ENCODE measurements at regions not wholly inside any gene's neighbourhood (a gene's known extent, or its start where the extent isn't known, plus 50 kb on each side); places are given as distances from the start of the nearest gene placed in this dataset.

DNA sequence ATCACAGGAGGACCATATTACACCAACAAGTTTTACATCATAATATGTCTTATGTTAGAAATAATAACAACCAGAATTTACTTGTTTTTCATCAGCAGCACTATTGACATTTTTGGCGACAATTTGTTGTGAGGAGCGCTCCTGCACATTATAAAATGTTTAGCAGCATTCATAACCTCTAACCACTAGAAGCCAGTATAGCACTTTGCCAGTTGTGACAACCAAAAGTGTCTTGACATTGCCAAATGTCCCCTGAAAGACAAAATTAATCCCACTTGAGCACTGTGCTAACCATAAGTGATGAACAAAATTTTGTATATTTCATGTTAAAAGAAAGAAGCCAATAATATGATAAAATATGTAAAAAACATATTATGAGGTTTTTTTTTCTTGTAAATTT lies 356.9 kb upstream of the LMO3 start:
- TF ChIP-seq, protein P1, sequence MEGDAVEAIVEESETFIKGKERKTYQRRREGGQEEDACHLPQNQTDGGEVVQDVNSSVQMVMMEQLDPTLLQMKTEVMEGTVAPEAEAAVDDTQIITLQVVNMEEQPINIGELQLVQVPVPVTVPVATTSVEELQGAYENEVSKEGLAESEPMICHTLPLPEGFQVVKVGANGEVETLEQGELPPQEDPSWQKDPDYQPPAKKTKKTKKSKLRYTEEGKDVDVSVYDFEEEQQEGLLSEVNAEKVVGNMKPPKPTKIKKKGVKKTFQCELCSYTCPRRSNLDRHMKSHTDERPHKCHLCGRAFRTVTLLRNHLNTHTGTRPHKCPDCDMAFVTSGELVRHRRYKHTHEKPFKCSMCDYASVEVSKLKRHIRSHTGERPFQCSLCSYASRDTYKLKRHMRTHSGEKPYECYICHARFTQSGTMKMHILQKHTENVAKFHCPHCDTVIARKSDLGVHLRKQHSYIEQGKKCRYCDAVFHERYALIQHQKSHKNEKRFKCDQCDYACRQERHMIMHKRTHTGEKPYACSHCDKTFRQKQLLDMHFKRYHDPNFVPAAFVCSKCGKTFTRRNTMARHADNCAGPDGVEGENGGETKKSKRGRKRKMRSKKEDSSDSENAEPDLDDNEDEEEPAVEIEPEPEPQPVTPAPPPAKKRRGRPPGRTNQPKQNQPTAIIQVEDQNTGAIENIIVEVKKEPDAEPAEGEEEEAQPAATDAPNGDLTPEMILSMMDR (conservative IDR thresholded peaks at IDR 0.05; ENCODE audit: low read length), result no peak
- no peak for TF ChIP-seq EZH2phosphoT487 (IDR thresholded peaks at IDR 0.05; ENCODE audit: borderline replicate concordance)
